ENCODE measurements at regions not wholly inside any gene's neighbourhood (a gene's known extent, or its start where the extent isn't known, plus 50 kb on each side); places are given as distances from the start of the nearest gene placed in this dataset.
"Not testable (repeated sequence)": the region's sequence is repeated elsewhere in the genome, so short reads cannot be mapped to it uniquely, and the experiment has no call there.

DNA sequence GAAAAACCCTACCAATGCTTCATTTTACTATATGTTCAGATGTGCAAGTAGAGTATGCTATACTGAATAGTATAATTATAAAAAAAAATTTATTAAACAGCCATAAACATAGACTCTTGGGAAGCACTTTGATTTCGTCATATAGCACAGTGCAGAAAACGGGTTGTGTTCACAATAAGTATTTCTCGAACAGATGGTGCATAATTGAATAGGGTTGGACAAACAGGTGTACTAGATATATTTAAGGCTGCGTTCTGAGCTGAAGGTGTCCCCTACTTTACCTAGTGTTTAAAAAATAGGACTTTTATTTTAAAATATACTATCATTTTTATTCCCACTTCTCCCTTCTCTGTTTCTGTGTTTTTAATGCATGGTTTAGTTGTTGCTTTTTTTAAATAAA is 841.5 kb downstream of the ANKRD7 start:
- TF ChIP-seq, protein P1, sequence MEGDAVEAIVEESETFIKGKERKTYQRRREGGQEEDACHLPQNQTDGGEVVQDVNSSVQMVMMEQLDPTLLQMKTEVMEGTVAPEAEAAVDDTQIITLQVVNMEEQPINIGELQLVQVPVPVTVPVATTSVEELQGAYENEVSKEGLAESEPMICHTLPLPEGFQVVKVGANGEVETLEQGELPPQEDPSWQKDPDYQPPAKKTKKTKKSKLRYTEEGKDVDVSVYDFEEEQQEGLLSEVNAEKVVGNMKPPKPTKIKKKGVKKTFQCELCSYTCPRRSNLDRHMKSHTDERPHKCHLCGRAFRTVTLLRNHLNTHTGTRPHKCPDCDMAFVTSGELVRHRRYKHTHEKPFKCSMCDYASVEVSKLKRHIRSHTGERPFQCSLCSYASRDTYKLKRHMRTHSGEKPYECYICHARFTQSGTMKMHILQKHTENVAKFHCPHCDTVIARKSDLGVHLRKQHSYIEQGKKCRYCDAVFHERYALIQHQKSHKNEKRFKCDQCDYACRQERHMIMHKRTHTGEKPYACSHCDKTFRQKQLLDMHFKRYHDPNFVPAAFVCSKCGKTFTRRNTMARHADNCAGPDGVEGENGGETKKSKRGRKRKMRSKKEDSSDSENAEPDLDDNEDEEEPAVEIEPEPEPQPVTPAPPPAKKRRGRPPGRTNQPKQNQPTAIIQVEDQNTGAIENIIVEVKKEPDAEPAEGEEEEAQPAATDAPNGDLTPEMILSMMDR (conservative IDR thresholded peaks at IDR 0.05) = no peak
- no peaks in the 10 kb centered on the region for H3K9me3 Mint-ChIP-seq
- no peaks in the 10 kb centered on the region for H3K4me1 Mint-ChIP-seq (ENCODE audit: unreplicated experiment)
- H3K27ac Mint-ChIP-seq = no peak overlapping the region
- no peak overlapping the region for H3K4me3 Mint-ChIP-seq
- H3K36me3 Mint-ChIP-seq = no peaks in the 10 kb centered on the region
- DNase-seq (ENCODE audit: extremely low spot score, unreplicated experiment) = no peak
- H3K27me3 Mint-ChIP-seq = no peaks in the 10 kb centered on the region

DNA sequence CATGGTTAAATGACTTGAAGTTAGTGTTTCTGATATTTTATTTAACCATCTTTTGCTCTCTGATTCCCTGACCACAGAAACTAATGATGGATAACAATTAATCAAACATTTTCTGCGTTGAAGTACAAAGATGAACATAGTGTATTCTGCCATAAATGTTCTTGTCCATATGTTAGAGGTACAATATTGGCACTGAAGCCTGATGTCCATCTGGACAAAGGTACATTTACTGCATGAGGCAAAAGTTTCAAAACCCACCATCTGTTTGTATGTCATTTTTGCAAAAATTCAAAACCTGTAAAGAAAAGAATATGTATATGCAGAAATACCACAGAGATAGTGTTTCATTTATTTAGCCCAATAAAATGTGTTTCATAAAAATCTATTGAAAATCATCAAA is 861.5 kb downstream of the ANKRD7 start:
- DNase-seq (ENCODE audit: extremely low spot score, unreplicated experiment) = no peak
- no peaks in the 10 kb centered on the region for H3K27me3 Mint-ChIP-seq
- H3K9me3 Mint-ChIP-seq = no peaks in the 10 kb centered on the region
- H3K4me3 Mint-ChIP-seq = no peak overlapping the region
- H3K36me3 Mint-ChIP-seq = no peaks in the 10 kb centered on the region
- H3K27ac Mint-ChIP-seq = no peak overlapping the region
- TF ChIP-seq, protein P1 (conservative IDR thresholded peaks at IDR 0.05) = no peak
- no peaks in the 10 kb centered on the region for H3K4me1 Mint-ChIP-seq (ENCODE audit: unreplicated experiment)

DNA sequence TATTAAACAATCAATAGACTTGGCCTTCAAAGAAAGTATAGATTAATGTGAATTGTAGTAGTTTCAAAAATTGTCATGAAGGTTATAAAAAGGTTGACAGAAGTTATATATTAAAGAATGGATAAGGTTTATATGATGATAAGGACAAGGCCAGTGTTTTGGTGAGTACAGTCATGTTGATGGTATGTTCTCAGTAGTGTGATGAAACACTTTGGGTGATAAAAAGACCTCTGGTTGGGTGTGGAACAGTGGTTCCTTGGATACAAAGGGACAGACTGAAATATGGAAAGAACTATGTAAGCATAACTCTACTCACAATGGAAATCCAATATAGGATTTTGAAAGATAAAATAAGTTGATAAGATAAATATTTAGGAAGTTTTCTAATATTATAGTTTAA is 866.3 kb downstream of the ANKRD7 start:
- Mint-ChIP-seq H3K27ac (no peak overlapping the region), H3K36me3 (no peaks in the 10 kb centered on the region), H3K9me3 (no peaks in the 10 kb centered on the region), H3K4me1 (ENCODE audit: unreplicated experiment) (no peaks in the 10 kb centered on the region), H3K4me3 (no peak overlapping the region), H3K27me3 (no peaks in the 10 kb centered on the region)
- TF ChIP-seq, protein P1 (conservative IDR thresholded peaks at IDR 0.05) = no peak
- DNase-seq (ENCODE audit: extremely low spot score, unreplicated experiment) = no peak

DNA sequence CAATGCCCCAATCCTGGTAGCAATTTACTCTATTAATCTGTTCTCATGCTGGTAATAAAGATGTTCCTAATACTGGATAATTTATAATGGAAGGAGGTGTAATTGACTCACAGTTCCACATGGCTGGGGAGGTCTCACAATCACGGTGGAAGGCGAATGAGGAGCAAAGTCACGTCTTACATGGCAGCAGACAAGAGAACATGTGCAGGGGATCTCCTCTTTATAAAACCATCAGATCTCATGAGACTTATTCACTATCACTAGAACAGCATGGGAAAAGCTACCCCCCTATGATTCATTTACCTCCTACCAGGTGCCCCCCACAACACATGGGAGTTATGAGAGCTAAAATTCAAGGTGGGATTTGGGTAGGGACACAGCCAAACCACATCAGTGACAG is 872.2 kb downstream of the ANKRD7 start:
- H3K27ac Mint-ChIP-seq = no peak overlapping the region
- no peaks in the 10 kb centered on the region for H3K36me3 Mint-ChIP-seq
- no peak for DNase-seq (ENCODE audit: extremely low spot score, unreplicated experiment)
- no peaks in the 10 kb centered on the region for H3K27me3 Mint-ChIP-seq
- peaks cover 6% of the 10 kb centered on the region for H3K4me1 Mint-ChIP-seq (ENCODE audit: unreplicated experiment)
- H3K9me3 Mint-ChIP-seq = no peaks in the 10 kb centered on the region
- TF ChIP-seq, protein P1 (conservative IDR thresholded peaks at IDR 0.05) = no peak
- H3K4me3 Mint-ChIP-seq = no peak overlapping the region

DNA sequence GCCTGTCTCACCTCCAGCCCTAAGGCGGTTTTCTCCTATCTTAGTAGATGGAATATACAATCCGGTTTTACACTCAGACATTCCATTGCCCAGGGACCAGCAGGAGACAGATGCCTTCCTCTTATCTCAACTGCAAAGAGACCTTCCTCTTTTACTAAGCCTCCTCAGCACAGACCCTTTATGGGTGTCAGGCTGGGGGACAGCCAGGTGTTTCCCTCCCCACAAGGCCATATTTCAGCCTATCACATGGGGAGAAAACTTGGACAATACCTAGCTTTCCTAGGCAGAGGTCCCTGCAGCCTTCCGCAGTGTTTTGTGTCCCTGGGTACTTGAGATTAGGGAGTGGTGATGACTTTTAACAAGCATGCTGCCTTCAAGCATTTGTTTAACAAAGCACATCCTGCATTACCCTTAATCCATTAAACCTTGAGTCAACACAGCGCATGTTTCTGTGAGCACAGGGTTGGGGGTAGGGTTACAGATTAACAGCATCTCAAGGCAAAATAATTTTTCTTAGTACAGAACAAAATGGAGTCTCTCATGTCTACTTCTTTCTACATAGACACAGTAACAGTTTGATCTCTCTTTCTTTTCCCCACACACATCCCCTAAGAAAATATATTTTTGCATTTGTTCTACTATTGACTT is 876.2 kb downstream of the ANKRD7 start:
- not testable (repeated sequence) for H3K27ac Mint-ChIP-seq; H3K4me1 Mint-ChIP-seq (ENCODE audit: unreplicated experiment); H3K36me3 Mint-ChIP-seq; H3K9me3 Mint-ChIP-seq; H3K4me3 Mint-ChIP-seq; DNase-seq (ENCODE audit: extremely low spot score, unreplicated experiment); H3K27me3 Mint-ChIP-seq

DNA sequence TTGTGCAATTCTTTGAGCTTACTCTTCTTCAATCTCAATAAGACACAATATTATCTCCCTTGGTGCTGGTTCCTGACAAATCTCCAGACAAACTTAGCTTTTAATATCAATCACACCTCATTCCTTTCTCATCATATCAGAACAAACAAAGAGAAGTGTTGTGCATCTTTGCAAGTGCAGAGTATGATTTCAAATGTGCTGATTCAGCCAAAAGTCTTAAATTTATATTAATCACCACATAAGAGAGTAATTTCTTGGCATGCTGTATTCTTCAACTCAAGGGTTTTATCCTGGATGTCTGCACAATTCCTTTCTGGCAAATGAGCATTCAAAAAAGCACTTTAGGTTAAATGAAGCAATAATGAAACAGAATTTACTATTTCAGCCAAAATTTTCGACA is 877.8 kb downstream of the ANKRD7 start:
- peaks cover 11% of the 10 kb centered on the region for H3K4me1 Mint-ChIP-seq (ENCODE audit: unreplicated experiment)
- H3K9me3 Mint-ChIP-seq = no peaks in the 10 kb centered on the region
- TF ChIP-seq, protein P1 (conservative IDR thresholded peaks at IDR 0.05) = no peak

More for the DNA sequence above, 877.8 kb downstream of the ANKRD7 start:
- Mint-ChIP-seq H3K4me3 (no peak overlapping the region), H3K36me3 (no peaks in the 10 kb centered on the region), H3K27me3 (no peaks in the 10 kb centered on the region), H3K27ac (no peak overlapping the region)
- no peak for DNase-seq (ENCODE audit: extremely low spot score, unreplicated experiment)
